ENCODE measurements at regions not wholly inside any gene's neighbourhood (a gene's known extent, or its start where the extent isn't known, plus 50 kb on each side); places are given as distances from the start of the nearest gene placed in this dataset.

DNA sequence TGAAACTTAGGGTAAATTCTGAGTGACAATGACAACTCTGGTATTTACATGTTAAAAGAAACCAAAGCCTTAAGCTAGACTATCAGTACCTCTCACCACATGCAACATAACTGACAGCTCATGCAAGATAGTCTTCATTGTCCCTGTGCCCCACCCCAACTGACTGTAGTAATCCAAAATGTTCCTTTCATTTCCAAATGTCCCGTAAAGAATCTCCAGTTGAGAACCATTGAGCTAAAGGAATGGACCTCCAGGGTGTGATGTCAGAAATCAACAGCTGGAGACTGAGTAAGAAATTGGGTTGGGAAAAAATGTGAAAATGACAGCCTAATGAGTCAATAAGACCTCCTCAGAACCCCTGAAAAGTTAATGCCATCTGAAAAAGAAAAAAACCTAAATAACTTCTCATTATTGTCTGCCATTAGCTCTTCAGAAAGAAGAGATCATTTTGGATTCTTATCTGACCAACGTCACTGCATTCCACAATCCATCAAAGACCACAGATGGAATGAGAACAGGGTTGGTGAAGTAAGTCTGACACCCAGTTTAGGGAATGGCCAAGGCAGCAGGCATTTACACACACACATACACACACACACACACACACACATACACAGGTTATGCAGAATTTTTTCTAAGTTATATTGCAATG lies 51.7 kb upstream of the ACVR2A start:
- DNase-seq, result no peak

DNA sequence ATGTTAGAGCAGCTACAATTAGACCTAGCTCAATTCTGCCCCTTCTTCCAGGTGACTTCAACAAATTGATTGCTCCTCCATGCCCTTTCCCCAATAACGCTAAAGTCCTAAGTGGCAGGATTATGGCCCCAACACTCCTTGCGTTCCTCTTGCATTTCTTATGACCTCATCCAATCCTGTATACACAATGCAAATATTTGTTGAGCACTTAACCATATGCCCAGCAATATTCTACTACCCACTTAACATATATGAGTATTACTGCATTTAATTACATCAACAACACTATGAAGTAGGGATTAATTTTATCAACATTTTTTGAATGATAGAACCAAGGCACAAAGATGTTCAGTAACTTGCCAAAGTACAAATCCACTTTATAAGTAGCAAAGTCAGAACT lies 54.2 kb upstream of the ACVR2A start:
- peak; percentile 35 to 74 for DNase-seq

DNA sequence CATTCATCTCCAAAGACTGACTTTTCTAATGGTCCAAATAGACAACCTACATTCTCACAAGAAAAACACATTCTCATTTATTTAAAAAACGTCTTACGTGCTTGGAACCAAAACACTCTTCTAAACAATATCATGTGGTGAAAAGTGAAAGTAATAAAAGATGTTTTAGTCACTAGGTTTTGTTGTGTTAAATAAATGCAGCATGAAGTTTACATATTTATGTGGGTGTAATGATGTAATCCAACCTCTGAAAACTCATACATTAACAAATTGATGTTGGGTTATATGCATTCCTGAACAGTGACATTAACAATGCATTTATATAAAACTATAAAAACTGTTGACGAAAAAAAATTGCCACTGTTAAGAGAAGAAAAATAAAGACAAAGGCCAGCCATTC lies 55.1 kb upstream of the ACVR2A start:
- DNase-seq, result no peak

DNA sequence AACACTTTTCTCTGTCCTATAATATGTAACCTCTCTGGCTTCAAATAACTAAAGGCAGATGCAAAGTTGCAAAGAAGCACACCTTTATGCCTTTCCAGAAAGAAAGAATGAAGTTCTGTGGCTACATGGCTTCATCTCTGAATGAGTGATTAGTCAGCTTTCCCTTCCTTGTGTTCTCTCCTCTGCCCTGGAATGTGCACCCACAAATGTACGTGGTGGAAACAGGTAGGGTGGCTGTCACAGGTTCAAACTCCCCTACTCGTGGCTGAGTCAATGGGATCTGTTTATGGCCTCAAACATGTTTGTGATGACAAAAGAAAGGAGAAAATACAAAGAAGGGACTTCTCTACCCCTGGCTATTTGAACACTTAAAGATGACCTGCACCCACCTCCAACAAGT lies 55.5 kb upstream of the ACVR2A start:
- DNase-seq, result no peak

DNA sequence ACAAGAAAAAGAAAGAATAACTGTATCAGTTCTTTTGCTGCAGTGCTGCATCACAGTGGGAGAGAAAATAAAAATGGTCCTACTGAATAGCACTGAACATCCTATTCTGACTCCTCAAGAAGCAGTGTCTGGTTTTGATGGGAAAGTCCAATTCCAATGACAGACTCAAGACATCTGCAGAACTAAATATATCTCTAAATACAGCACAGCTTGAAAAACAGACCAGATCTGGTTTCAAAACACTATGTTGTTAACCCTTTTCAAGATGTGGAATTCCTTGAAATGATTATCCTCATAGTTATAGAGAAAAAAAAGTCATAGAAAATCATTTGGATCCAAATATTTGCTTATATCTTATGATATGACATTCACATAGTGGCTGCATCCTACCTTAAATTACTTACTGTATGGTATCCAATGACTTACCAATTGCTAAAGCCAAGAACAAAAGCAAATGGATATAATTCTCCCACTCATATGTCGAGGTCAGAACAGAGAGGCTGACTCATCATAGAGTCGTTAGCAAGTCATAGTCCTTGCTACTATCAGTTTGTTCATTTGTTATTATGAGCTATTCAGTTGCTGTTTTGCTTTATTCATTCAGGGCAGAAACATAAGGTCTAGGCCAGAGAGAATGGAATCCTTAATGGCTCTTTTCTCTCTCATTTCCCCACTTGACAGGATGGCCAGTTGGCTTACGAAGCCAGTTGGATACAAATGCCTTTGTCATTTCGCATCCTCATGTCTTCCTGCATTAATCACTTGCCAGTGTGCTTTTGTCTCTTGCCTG lies 62.5 kb upstream of the ACVR2A start:
- DNase-seq, result peak in 1 of 2 experiments; percentile 54

DNA sequence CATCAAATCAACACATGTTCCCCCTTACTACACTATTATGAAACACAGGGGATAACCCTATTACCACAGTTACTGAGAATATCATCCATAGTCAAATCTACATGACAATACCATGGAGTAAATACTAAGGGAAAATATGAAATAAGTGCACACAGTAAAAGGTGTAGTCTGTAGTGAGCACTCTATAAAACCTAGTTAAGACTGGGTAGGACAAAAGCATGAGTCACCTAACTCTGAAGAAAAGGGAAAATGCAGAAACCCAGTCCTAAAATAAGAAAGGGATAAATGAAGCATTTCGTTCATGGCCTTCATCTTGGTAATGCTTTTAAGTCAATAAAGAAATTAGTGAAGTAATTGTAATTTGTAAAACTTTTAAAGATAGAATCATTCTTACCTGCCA lies 65.4 kb upstream of the ACVR2A start:
- DNase-seq, result no peak

DNA sequence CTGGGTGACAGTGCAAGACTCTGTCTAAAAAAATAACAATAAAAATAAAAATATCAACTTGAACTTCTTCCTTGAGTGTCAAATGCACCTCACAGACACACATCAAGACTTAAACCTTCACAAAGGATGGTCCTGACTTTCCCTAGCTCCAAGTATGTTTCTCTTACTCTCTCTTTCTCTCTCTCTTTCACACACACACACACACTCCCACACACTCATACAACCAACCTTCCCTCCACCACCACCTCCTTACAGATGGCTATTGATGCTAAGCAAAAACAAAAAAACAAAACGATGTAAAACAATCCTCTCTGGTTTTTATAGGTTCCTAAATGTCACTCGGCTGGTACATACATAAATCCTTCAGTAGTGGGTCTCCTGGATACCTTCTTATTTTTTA lies 67.4 kb upstream of the ACVR2A start:
- no peak for DNase-seq

DNA sequence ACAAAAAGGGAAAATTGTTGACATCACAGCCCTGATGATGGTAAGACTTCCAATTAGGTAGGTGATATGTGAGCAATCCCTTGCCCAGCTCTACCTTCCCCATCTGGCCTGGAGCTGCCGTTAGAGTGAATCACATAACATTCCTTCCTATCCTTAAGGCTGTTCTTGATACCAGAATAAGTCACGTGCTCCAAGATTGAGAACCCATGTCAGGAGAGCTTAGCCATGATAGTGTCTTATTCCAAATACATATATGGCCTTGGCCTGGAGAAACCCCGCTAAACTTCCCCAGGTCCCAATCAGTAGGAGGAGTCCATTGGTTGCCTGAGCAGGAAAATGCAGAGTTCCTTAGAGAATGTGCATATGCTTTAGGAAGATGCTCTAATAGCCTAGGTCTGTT lies 70.0 kb upstream of the ACVR2A start:
- DNase-seq, result no peak

DNA sequence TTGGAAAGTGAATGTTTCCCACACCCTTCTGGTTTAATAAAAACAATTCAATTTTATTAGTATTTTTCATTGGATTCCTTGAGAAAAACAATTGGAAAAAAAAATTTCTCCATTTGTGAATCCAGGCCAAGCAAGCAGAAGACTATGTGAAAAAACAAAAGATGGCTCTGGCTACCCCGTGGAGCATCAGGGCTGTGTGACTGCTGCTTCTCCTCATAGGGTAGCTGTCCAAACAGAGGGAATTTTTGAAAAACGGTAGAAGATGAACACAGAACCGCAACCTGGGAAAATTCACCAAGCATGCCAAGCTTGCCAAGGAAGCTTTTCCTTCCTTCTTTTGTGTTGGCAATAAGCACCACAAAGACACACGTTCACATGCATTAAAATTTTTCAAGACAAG lies 71.3 kb upstream of the ACVR2A start:
- no peak for DNase-seq

DNA sequence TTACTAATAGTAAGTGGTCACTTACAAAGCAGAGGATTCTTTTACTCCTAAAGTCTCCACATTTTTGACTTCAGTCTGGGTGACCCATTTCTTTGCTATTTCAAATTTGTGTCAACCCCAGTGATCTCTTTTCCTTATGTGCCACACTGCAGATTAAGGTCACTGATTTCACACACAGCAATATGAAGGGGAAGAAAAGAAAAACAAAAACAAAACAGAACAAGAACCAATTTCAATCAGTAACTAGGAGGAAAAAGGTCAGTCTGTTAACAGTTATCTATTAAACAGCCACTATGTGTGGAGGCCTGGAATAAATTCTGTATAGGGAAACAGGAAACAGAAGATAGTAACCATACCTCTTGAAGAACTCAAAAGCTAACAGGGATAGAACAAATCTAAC lies 72.0 kb upstream of the ACVR2A start:
- DNase-seq, result no peak

DNA sequence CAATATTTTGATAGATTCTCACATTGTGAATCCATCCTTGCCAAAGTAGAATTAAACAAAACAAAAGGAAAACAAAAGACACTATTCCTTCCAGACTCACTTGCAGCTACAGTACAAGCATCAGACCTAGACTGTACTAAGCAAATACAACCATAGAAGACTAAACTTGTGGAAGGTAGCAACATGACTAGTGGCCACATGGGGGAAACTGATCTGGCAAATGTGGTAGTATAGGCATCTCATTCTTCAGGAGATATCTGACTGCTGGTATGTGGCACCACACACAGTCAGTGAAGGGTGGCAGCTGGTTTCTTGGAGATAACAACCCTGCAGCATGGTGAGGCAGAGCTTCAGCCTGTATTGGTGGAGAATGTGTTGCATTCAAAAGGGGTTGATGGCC lies 81.0 kb upstream of the ACVR2A start:
- DNase-seq, result no peak

DNA sequence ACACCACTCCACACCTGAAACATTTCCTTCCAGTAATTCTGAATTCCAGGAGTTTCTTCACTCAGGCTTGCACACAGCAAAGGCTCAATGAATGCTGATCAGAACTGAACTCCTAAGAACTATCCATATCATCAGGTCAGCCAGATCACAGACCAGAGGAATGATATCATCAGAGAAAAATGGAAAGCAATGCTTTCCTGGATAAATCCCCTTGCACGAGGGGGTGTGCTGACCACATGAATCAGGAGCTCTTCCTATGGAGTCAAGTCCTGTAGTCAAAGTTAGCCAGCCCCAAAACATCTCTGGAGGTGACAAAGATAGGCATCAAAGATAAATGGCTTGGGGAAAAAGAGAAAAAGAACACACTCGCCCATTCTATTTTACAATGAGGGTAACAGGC lies 83.8 kb upstream of the ACVR2A start:
- no peak for DNase-seq

DNA sequence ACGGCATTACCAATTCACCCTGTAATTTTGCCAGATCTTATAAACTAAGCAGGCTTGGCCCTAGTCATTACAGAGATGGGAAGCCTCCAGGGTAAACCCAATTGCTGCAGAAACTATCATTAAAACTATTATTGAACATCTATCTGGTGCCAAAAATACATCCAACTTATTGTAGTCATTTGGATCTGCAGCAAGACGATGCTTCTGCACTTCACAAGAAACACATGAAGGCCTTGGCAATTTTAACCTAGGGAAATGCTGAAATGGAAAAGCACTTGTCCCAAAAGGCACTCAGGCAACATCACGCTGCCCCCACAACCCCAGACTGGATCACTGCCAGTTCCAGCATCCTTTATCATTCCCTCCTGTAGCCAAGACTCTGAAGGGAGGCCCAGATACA lies 85.3 kb upstream of the ACVR2A start:
- DNase-seq, result no peak

DNA sequence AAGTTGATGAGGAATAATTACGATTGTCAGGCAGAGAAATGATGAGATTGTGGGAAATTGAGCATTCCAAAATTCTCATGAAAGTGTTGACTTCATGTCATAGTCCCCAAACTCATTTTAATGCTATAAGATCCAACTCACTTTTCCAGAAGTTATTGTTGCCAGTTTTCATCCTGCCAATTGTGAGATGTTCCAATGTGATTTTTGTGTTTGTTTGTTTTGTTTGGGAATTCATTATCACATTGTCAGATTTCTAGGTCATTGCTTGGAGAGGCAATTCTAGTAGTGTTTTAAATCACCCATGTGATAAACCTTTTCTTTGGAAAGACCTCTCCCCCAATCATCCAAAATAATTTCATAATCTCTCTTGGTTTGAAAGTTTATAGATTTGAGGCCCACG lies 86.0 kb upstream of the ACVR2A start:
- DNase-seq, result no peak

DNA sequence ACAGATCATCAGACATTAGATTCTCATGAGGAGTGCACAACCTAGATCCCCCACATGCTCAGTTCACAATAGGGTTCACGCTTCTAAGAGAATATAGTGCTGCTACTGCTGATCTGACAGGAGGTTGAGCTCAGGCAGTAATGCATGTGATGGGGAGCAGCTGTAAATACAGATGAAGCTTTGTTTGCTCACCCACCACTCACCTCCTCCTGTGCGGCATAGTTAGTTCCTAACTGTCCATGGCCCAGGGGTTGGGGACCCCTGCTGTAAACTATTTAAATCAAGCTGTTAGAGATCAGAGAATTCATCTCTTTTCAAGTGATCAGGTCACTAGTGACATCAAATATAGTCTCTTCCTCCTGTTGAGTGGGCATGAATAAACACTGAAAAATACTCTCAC lies 88.8 kb upstream of the ACVR2A start:
- DNase-seq, result no peak

DNA sequence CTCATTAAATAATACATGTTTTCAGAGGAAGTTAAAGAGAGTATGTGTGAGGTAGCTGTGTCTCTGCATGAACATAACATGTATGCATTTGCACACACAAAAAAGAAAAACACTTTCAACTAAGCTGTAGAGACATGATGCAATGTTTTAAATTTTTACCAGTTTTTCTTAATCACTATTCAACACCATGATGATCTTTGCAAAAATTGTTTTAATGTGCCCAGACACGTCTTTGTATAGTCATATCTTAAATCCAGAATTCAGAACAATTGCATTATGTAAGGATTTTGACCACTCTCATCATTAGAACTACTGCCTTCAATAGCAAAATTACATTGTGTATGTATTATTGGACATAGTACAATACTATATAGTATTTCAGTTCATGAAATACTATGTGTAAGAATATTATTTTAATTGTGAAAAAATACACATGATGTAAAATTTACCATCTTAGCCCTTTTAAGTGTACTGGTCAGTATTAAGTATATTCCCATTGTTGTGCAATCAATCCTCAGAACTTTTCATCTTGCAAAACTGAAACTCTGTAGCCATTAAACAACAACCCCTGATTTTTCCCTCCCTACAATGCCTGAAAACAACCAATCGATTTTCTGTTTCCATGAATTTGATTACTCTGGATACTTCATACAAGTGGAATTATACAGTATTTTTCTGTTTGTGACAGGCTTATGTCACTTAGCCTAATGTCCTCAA lies 104.5 kb upstream of the ACVR2A start:
- no peak for DNase-seq

DNA sequence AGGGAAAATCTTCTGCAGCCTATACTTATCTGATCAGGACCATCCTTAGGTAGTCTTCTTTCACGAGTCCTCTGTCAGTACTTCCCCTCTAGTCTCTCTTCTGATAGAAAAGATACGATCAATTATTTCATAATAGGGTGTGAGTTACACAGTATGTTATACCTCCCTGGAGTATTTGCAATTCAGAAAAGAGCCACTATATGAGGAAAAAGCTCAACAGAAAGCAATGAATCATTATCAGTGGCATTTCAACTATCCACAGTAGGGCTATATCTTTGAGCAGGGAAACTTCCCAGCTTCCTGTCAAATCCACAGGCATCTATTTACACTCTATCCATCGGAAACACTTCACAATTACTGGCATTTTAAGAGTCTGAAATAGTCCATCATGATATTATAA lies 105.3 kb upstream of the ACVR2A start:
- DNase-seq, result no peak

DNA sequence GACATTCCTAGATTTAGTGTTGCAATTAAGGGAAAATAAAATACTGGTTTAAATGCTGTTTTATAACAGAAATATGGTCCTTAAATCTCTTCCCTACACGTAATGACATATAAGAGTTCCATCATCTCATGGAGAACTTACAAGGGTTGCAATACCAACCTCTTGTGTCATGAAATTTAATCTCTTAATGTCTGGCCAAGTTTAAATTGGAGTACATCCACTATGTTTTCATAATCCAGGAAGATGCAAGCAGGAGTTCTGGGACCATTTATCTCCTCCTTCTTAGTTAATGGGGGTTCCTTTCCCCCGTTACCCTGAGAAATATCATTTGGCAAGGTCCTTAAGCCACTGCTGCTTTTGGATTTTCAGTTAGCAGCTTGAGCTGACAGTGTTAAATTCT lies 126.0 kb upstream of the ACVR2A start:
- DNase-seq, result peak in 1 of 2 experiments; percentile 9

DNA sequence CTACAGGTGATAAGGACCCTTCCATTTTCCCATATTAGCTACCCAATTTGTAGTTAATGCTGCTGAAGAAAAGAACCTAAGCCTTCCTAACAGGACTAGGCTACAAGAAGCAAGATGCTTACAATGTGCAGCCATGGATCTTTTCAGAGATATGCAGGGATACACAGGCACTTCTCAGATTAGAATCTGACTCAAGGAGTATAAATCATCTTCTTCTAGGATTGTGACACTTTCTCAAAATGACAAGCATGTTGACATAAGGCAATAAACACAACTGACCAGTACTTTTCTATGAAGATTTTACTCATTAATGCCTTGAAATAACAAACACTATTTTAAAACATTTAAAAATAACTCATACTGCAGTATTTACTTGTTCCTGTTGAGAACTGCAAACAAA lies 127.9 kb upstream of the ACVR2A start:
- no peak for DNase-seq

DNA sequence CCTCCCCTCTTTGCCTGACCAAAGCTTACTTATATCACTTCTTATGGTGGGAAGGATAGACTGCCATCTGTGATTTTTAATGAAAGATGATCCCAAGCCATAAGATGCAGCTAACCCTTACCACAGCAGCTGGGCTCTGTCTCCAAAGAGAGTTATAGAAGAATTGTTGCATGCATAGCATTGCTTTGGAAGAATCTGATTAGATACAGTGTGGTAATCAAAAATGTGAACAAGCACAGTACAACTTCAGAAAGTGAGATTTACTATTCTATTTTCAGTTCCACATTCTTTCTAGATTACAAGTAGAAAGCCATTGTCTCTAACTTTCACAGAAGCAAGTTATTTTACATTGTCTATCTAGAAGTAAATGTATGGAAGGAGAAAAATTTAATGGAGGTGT lies 129.0 kb upstream of the ACVR2A start:
- peak; percentile 40 to 84 for DNase-seq

DNA sequence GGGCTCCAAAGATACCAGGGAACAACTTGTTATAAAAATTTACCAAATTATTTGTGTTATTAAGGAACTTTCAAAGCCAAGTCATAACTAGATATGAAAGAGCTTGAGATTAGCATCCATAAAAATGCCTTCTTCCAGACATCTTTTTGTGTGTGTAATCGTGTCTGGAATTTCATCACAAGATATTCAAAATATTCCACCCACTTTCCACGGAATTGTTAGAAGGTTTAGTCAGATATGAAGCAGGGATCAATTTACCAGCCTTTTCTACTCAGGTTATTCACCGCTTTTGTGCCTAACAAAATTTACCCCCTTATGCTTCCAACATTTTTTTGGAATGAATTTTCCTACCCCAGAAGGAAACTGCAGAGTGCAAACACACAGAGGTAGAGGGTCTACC lies 130.2 kb upstream of the ACVR2A start:
- DNase-seq, result no peak

DNA sequence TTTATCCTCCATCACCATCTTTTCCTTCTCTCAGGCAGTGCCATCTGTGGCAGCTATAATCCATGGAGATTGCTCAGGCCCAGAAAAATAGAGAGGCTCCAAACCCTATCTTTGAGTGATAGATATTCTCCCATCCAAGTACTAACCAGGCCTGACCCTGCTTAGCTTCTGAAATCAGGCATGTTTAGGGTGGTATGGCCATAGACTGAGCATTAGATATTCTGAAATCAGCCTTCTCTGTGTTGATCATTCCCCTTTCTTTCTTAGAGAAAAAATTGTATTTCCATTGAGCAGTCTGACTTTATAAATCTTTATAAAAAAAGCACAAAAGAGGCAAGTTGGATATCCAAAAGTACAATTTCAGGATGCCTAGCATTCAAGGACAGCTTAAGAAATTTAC lies 131.5 kb upstream of the ACVR2A start:
- peak in 1 of 2 experiments; percentile 9 for DNase-seq

DNA sequence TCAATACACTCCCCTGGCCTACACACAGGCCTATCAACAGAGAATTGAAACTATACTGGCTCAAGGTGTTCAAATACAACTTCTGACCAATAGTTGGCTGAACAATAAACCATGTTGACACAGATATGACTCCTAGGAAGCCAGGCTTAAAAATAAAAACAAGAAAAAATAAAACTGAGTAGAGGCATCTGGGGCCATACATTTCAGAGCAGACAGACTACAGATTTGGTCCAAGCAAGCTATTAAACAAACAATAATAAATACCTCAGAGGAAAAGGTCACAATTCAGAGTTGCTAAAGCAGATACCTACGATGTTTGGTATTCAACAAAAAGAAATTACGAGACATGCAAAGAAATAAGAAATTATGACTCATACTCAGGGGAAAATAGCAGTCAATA lies 132.8 kb upstream of the ACVR2A start:
- no peak for DNase-seq

DNA sequence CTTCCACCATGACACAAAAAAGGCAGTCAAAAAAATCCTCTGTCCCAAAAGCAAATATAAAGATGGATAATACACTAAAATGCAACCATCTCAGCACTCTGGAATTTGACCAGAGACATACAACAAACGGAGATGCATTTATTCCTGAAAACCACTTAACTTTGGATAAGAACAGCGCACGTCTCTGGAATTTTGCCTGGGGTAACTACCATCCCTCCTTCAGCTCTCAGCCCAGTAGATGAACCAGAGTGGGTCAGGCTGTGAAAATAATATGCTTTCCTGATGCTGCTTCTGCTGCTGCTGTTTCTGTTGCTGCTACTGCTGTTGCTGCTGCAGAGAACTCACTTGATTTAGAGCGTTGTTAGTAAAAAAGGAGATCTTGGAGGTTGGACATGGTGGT lies 133.8 kb upstream of the ACVR2A start:
- DNase-seq, result no peak
